ENCODE measurements at regions not wholly inside any gene's neighbourhood (a gene's known extent, or its start where the extent isn't known, plus 50 kb on each side); places are given as distances from the start of the nearest gene placed in this dataset.
"Not testable (repeated sequence)": the region's sequence is repeated elsewhere in the genome, so short reads cannot be mapped to it uniquely, and the experiment has no call there.

DNA sequence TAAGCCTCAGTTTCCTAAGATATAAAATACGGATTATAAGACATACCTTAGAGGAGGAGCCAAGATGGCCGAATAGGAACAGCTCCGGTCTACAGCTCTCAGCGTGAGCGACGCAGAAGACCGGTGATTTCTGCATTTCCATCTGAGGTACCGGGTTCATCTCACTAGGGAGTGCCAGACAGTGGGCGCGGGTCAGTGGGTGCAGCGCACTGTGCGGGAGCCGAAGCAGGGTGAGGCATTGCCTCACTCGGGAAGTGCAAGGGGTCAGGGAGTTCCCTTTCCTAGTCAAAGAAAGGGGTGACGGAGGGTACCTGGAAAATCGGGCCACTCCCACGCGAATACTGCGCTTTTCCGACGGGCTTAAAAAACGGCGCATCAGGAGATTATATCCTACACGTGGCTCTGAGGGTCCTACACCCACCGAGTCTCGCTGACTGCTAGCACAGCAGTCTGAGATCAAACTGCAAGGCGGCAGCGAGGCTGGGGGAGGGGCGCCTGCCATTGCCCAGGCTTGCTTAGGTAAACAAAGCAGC, 1877.1 kb upstream of the C9orf72 start:
- H3K27me3 ChIP-seq (ENCODE audit: control insufficient read depth in 1 of 2, insufficient read depth in 1 of 2, low read length in 2 of 2); H2BK120ac ChIP-seq (ENCODE audit: low read depth, low read length); H3K4ac ChIP-seq (ENCODE audit: low read depth in 1 of 2, low read length in 2 of 2); H3K4me2 ChIP-seq (ENCODE audit: low read length, poor library complexity, severe bottlenecking); H3K18ac ChIP-seq (ENCODE audit: low read depth in 1 of 2, low read length in 2 of 2); H3K9ac ChIP-seq (ENCODE audit: low read length); H3K79me1 ChIP-seq (replicated peaks; ENCODE audit: low read length, poor library complexity, severe bottlenecking); DNase-seq; H3K4me3 ChIP-seq (ENCODE audit: insufficient read depth in 1 of 2, low read depth in 1 of 2, low read length in 2 of 2); H2AK5ac ChIP-seq (ENCODE audit: low read length, severe bottlenecking); H3K14ac ChIP-seq (ENCODE audit: low read length in 2 of 2); H3K23ac ChIP-seq (ENCODE audit: low read length in 2 of 2); H2BK15ac ChIP-seq (ENCODE audit: low read depth, poor library complexity, severe bottlenecking); H3K4me1 ChIP-seq (ENCODE audit: control insufficient read depth, insufficient read depth, low read depth, low read length); H3K36me3 ChIP-seq (ENCODE audit: control insufficient read depth in 1 of 2, insufficient read depth in 2 of 2, low read depth in 1 of 2, low read length in 2 of 2); H2BK12ac ChIP-seq (ENCODE audit: low read length in 2 of 2); H4K8ac ChIP-seq (ENCODE audit: low read length); H2BK5ac ChIP-seq (ENCODE audit: low read depth, low read length, poor library complexity, severe bottlenecking); H3K9me3 ChIP-seq (ENCODE audit: control insufficient read depth, low read length); H3K27ac ChIP-seq (ENCODE audit: low read length, poor library complexity, severe bottlenecking): not testable (repeated sequence)
- peak overlapping the region; percentile 14 for H2AFZ ChIP-seq (ENCODE audit: low read depth, low read length)
- H4K91ac ChIP-seq (ENCODE audit: low read length): peak overlapping the region; percentile 50
- 62% methylated on average over 29 of the region's 29 CpGs for WGBS

DNA sequence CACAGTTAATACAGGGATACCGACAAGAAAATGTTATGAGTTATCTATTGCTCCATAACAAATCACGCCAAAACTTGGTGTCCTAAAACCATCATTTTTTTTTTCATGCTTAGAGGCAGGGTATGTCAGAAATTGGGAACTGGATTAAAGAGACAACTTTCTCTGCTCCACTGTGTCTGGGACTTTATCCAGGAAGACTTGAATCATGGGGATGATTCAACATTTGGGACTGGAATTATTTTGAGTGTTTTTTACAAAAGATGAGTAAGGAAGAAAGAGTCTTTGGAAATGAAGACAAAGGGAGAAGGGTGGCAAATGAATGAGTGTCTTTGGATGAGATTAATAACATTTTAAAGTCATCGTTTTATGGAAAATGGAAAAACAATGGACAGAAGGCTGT, 1883.7 kb upstream of the C9orf72 start:
- 100% methylated on average over 2 of the region's 3 CpGs for WGBS

DNA sequence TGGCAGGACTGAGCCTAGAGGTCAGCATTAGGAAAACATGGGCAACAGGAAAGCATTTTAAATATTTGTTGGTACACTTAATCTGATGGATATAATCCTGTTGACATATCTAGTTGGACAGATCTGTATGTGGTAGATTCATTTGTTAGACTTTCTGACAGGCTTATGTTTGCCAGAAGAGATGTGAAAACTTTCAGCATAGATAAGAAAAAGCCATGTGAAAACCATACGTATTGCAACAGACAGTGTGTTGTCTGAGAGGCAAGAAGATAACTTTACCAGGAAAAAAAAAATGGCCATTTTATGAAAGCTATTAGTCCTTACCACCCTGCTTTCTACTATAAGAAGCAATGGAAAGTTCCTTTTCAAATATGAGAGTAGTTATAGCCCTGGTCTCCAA, 1902.2 kb upstream of the C9orf72 start:
- Histone ChIP-seq H3K4ac (ENCODE audit: low read depth in 1 of 2, low read length in 2 of 2) (no peak overlapping the region), H3K27ac (ENCODE audit: low read length, poor library complexity, severe bottlenecking) (no peak overlapping the region), H3K79me1 (replicated peaks; ENCODE audit: low read length, poor library complexity, severe bottlenecking) (no peaks in the 10 kb centered on the region), H4K8ac (ENCODE audit: low read length) (no peak overlapping the region), H3K23ac (ENCODE audit: low read length in 2 of 2) (no peak overlapping the region), H4K91ac (ENCODE audit: low read length) (no peak overlapping the region), H3K18ac (ENCODE audit: low read depth in 1 of 2, low read length in 2 of 2) (no peak overlapping the region), H3K9ac (ENCODE audit: low read length) (no peak overlapping the region), H2BK12ac (ENCODE audit: low read length in 2 of 2) (no peak overlapping the region), H3K9me3 (ENCODE audit: control insufficient read depth, low read length) (peaks cover 16% of the 10 kb centered on the region), H2AFZ (ENCODE audit: low read depth, low read length) (no peak overlapping the region), H2AK5ac (ENCODE audit: low read length, severe bottlenecking) (no peak overlapping the region), H2BK15ac (ENCODE audit: low read depth, poor library complexity, severe bottlenecking) (no peak overlapping the region), H3K36me3 (ENCODE audit: control insufficient read depth in 1 of 2, insufficient read depth in 2 of 2, low read depth in 1 of 2, low read length in 2 of 2) (no peaks in the 10 kb centered on the region), H3K4me3 (ENCODE audit: insufficient read depth in 1 of 2, low read depth in 1 of 2, low read length in 2 of 2) (no peak overlapping the region), H3K14ac (ENCODE audit: low read length in 2 of 2) (no peak overlapping the region), H3K4me2 (ENCODE audit: low read length, poor library complexity, severe bottlenecking) (no peak overlapping the region), H3K4me1 (ENCODE audit: control insufficient read depth, insufficient read depth, low read depth, low read length) (no peaks in the 10 kb centered on the region), H3K27me3 (ENCODE audit: control insufficient read depth in 1 of 2, insufficient read depth in 1 of 2, low read length in 2 of 2) (no peaks in the 10 kb centered on the region), H2BK5ac (ENCODE audit: low read depth, low read length, poor library complexity, severe bottlenecking) (no peak overlapping the region), H2BK120ac (ENCODE audit: low read depth, low read length) (no peak overlapping the region)
- no CpG with 5 or more reads among the region's 1 CpG for WGBS
- peak; percentile 2 for DNase-seq

More for the DNA sequence above, 1883.7 kb upstream of the C9orf72 start:
- Histone ChIP-seq H2BK12ac (ENCODE audit: low read length in 2 of 2) (no peak overlapping the region), H3K23ac (ENCODE audit: low read length in 2 of 2) (no peak overlapping the region), H3K36me3 (ENCODE audit: control insufficient read depth in 1 of 2, insufficient read depth in 2 of 2, low read depth in 1 of 2, low read length in 2 of 2) (no peaks in the 10 kb centered on the region), H3K14ac (ENCODE audit: low read length in 2 of 2) (no peak overlapping the region), H2BK5ac (ENCODE audit: low read depth, low read length, poor library complexity, severe bottlenecking) (no peak overlapping the region), H3K18ac (ENCODE audit: low read depth in 1 of 2, low read length in 2 of 2) (no peak overlapping the region), H2BK15ac (ENCODE audit: low read depth, poor library complexity, severe bottlenecking) (no peak overlapping the region), H3K79me1 (replicated peaks; ENCODE audit: low read length, poor library complexity, severe bottlenecking) (no peaks in the 10 kb centered on the region), H4K8ac (ENCODE audit: low read length) (no peak overlapping the region), H3K4me1 (ENCODE audit: control insufficient read depth, insufficient read depth, low read depth, low read length) (no peaks in the 10 kb centered on the region), H2AFZ (ENCODE audit: low read depth, low read length) (no peak overlapping the region), H3K4me3 (ENCODE audit: insufficient read depth in 1 of 2, low read depth in 1 of 2, low read length in 2 of 2) (peak overlapping the region in 1 of 2 experiments; percentile 33), H3K9me3 (ENCODE audit: control insufficient read depth, low read length) (no peaks in the 10 kb centered on the region), H3K4ac (ENCODE audit: low read depth in 1 of 2, low read length in 2 of 2) (no peak overlapping the region), H2AK5ac (ENCODE audit: low read length, severe bottlenecking) (no peak overlapping the region), H2BK120ac (ENCODE audit: low read depth, low read length) (no peak overlapping the region), H3K27ac (ENCODE audit: low read length, poor library complexity, severe bottlenecking) (no peak overlapping the region), H4K91ac (ENCODE audit: low read length) (no peak overlapping the region), H3K27me3 (ENCODE audit: control insufficient read depth in 1 of 2, insufficient read depth in 1 of 2, low read length in 2 of 2) (no peaks in the 10 kb centered on the region), H3K9ac (ENCODE audit: low read length) (peak overlapping the region; percentile 56), H3K4me2 (ENCODE audit: low read length, poor library complexity, severe bottlenecking) (no peak overlapping the region)
- peak; percentile 11 for DNase-seq

DNA sequence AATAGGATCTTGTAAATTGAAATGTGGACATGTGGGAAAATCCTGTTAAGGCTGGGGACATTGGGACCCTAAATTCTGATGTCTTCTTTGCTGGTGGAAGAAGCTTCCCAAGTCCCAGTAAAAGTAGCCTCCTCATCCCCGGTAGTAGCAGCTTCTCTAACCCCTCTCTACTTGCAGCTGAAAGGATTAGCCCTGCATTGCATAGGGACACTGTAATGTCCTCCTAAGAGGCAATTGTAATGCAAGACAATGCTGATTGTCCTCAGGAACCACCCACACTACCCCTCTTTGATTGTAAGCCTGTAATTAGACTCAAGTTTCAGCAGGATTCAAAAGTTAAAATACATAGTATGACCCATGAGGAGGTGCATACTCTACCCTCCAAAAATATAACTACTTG, 1938.4 kb upstream of the C9orf72 start:
- Histone ChIP-seq H3K4me3 (ENCODE audit: insufficient read depth in 1 of 2, low read depth in 1 of 2, low read length in 2 of 2) (no peak overlapping the region), H4K91ac (ENCODE audit: low read length) (no peak overlapping the region), H3K23ac (ENCODE audit: low read length in 2 of 2) (no peak overlapping the region), H2AK5ac (ENCODE audit: low read length, severe bottlenecking) (no peak overlapping the region), H3K14ac (ENCODE audit: low read length in 2 of 2) (no peak overlapping the region), H2BK15ac (ENCODE audit: low read depth, poor library complexity, severe bottlenecking) (no peak overlapping the region), H3K36me3 (ENCODE audit: control insufficient read depth in 1 of 2, insufficient read depth in 2 of 2, low read depth in 1 of 2, low read length in 2 of 2) (no peaks in the 10 kb centered on the region), H3K9ac (ENCODE audit: low read length) (no peak overlapping the region), H2BK5ac (ENCODE audit: low read depth, low read length, poor library complexity, severe bottlenecking) (no peak overlapping the region), H4K8ac (ENCODE audit: low read length) (no peak overlapping the region), H3K27me3 (ENCODE audit: control insufficient read depth in 1 of 2, insufficient read depth in 1 of 2, low read length in 2 of 2) (no peaks in the 10 kb centered on the region), H3K27ac (ENCODE audit: low read length, poor library complexity, severe bottlenecking) (no peak overlapping the region), H2AFZ (ENCODE audit: low read depth, low read length) (no peak overlapping the region), H3K4me1 (ENCODE audit: control insufficient read depth, insufficient read depth, low read depth, low read length) (peaks cover 3% of the 10 kb centered on the region), H3K79me1 (replicated peaks; ENCODE audit: low read length, poor library complexity, severe bottlenecking) (no peaks in the 10 kb centered on the region), H2BK12ac (ENCODE audit: low read length in 2 of 2) (no peak overlapping the region), H3K4me2 (ENCODE audit: low read length, poor library complexity, severe bottlenecking) (no peak overlapping the region), H3K18ac (ENCODE audit: low read depth in 1 of 2, low read length in 2 of 2) (no peak overlapping the region), H3K9me3 (ENCODE audit: control insufficient read depth, low read length) (no peaks in the 10 kb centered on the region), H2BK120ac (ENCODE audit: low read depth, low read length) (no peak overlapping the region), H3K4ac (ENCODE audit: low read depth in 1 of 2, low read length in 2 of 2) (no peak overlapping the region)
- WGBS: 100% methylated on average over 1 of the region's 1 CpG
- no peak for DNase-seq
